Suppressor macrophage (primary cell): ENCODE measurements at regions not wholly inside any gene's neighbourhood (a gene's known extent, or its start where the extent isn't known, plus 50 kb on each side); places are given as distances from the start of the nearest gene placed in this dataset.
"Not testable (repeated sequence)": the region's sequence is repeated elsewhere in the genome, so short reads cannot be mapped to it uniquely, and the experiment has no call there.

Source experiments
- DNase-seq, 4 experiments: peaks; one replicate each; pipeline ENCODE4 v3.0.0-alpha.2; 2020 to 2022

DNA sequence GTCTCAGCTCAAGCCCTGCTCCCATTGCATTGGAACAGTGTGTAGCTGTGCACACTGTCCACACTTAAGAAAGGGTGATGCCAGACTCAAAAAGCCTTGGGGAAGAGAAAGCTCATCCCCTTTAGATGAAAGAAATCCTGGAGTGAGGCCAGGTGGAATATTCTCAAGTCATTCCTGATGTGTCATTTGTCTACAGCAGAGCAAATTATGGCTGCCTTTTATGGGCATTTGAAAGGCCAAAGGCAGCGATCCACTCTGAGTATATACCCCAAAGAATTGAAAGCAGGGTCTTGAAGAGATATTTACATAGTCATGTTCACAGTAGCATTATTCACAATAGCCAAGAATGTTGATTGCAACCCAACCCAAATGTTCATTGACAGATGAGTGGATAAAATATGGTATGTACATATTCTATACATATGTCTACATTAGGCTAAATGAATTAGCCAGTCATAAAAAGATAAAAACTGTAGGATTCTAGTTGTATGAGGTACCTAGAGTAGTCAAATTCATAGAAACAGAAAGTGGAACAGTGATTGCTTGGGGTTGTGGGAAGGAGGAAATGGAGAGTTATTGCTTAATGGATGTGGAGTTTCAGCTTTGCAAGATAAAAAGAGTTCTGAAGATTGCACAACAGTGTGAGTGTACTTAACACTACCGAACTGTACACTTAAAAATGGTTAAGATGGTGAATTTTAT is 214.9 kb downstream of the KCNRG start:
- peak; percentile 52 to 90 (median 72) for DNase-seq

DNA sequence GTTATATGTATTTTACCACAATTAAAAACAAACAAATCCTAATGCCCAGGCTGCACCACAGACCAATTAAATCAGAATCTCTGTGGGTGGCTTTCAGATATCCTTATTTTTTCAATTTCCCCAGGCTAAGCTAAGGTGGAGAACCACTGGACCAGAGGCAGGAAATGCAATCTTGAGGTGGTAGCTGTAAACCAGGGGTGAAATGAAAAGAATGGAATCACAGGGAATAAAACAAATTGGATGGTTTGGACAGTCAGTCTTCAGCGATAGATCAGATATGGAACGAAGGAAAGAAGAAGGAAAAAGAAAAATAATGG is 215.4 kb downstream of the KCNRG start:
- no peak for DNase-seq

- DNase-seq: not testable (repeated sequence)
These were observed 218.3 kb downstream of the KCNRG start for GRCh38 chr13:50233574-50233973.

DNA sequence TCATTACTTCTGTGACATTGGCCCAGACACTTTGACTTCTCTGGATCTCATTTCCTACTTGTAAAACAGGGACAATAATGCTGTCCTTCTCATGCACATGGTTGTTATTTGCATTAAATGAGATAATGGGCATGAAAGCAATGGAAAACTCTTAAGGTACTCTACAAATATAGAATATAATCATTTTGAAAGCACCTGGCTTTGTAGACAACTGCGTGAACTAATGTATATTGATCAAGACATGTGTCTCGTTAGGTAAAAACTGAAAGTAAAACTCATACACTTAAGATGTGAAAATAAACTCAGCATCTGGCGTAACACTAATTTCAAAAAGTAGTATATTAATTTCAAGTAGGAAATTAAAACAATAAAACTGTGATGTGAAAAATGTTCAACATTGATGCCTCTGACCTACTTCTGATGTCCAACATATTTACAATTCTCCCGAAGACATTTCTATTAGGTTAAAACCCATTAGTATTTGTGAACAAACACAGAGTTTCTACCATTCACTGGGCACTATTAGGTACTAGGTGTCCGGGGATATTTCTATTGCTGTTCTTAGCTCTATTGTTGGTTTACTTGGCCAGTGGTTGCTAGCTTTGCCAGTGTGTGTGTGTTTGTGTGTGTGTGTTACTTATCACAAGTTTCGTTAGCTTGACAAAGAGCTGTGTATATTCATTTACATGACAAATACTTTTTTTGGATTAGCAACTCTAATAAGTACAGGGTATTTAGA is 220.5 kb downstream of the KCNRG start:
- DNase-seq: no peak

GRCh38 chr13:50236898-50237318 is 221.7 kb downstream of the KCNRG start:
- peak in 3 of 4 experiments; percentile 23 to 52 (median 51) for DNase-seq

GRCh38 chr13:50238922-50239321 is 223.7 kb downstream of the KCNRG start:
- no peak for DNase-seq

- DNase-seq: no peak
These were observed 226.2 kb downstream of the KCNRG start for GRCh38 chr13:50241479-50241878.

DNA sequence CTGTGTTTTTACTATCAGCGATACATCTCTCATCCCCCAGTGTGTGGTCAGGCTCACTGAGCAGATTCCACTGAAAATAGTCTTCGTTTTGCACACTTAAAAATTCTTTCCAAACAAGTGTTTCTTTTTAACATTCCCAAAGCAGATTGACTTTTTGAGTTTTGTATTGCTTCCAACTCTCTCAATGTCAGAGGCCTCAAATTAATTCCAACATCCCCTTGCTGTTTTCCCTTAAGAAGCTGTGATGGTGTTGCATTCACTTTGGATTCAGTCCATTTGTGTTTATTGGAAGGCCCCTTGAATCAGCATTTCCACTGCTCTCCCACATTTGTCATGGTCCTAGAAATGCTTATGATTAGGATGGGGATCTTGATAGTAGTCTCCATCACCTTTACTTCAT is 228.7 kb downstream of the KCNRG start:
- no peak for DNase-seq

GRCh38 chr13:50244355-50244712 is 229.1 kb downstream of the KCNRG start:
- peak in 1 of 4 experiments; percentile 22 for DNase-seq

DNA sequence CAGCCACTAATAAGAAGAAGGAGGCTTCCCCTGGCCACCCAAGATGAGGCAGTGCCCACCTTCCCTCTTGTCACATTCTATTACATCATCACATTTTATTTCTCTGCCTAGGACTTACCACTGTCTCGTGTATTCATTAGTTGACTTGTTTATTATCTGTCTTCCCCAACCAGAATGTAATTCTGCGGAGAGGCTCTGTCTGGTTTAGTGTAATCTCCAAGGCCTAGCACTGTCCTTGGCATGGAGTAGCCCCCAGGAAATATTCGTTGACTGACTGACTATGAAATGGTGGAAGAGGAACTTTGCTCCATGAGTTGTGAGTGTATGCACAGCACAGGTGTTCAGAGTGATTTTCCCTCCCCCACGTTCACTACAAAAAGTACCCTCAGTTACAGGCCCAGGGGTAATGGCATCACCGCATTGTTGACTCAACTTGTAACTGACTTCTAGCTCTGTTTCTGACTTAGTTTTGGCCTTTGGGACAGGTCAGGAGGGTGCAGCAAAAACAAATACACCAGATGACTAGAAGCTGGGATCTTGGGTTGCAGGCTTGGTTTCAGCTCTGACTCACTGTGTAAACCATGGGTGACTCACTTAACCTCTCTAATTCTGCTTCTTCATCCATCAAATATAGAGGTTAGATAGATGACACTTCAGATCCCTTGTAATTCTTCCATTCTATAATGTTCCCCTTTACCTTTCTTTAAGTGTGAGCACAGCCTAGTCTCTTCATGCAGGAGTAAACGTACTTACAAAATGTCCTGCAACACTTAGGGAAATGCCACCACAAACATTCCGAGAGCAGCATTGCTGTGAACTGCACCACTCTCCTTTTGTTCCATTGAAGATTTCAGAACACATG is 229.7 kb downstream of the KCNRG start:
- DNase-seq: peak; percentile 56 to 77 (median 63)

DNA sequence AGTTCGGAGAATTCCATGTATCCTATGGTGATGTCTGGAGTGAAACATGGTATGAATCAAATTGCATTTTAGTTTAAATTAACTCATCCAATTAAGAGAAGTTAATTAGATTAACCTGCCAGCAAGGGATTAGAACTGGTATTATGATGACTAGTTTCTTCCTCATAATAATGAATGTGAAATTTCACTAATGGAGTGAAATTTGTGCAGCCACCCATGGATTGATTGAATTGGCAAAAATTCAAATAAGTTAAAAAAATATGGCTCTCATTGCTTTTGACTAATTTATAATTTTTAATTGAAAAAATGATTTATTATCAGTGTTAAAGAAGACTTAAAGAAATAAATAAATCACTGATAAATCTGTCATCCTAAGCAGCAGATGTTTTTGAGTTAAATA is 232.0 kb downstream of the KCNRG start:
- no peak for DNase-seq

- peak in 1 of 4 experiments; percentile 19 for DNase-seq
These were observed 233.4 kb downstream of the KCNRG start for GRCh38 chr13:50248516-50249143.

DNA sequence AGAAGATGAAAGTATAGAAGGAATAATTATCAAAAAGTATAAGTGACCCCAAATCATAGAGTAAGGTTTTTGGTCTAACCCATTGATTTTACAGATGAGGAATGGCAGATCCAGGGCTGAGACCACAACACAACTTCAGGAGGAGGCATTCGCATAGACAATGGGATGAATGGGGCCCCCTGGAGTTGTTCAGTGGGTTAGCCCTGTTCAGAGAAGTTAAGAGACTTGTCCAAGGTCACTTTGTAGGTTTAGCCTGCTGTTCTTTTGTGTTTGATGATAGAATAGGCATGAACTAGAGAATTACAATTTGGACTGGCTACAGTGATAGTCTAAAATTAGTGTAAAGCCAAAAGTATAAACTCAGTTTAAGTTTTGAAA is 233.9 kb downstream of the KCNRG start:
- no peak for DNase-seq

- DNase-seq: peak; percentile 63 to 86 (median 79)
These were observed 235.2 kb downstream of the KCNRG start for GRCh38 chr13:50250401-50250800.

DNA sequence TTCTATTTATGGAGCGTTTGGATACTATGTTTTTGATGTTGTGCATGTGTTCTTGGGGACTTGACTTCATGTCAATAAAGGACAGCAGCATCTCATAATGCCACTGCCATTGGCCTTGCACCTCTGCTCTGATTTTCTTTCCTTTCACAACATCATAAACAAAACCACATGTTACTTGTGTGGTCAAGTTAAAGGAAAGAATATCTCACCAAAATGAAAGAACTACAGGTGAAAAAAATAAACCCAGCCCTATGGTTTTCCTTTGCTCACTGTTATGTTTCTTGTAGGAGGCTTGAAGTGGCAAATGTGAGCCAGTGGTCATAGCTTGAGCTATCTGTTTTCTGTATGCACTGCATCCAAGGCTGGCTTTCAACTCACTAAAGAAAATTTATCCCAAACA is 240.4 kb downstream of the KCNRG start:
- no peak for DNase-seq

DNA sequence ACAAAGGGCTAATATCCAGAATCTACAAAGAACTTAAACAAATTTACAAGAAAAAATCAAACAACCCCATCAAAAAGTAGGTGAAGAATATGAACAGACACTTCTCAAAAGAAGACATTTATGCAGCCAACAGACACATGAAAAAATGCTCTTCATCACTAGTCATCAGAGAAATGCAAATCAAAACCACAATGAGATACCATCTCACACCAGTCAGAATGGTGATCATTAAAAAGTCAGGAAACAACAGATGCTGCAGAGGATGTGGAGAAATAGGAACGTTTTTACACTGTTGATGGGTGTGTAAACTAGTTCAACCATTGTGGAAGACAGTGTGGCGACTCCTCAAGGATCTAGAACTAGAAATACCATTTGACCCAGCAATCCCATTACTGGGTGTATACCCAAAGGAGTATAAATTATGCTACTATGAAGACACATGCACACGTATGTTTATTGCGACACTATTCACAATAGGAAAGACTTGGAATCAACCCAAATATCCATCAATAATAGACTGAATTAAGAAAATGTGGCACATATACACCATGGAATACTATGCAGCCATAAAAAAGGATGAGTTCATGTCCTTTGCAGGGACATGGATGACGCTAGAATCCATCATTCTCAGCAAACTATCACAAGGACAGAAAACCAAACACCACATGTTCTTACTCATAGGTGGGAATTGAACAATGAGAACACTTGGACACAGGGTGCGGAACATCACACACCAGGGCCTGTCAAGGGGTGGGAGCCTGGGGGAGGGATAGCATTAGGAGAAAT is 241.5 kb downstream of the KCNRG start:
- DNase-seq: not testable (repeated sequence)

GRCh38 chr13:50257646-50258045 is 242.4 kb downstream of the KCNRG start:
- no peak for DNase-seq

GRCh38 chr13:50261130-50261901 is 246.1 kb downstream of the KCNRG start:
- no peak for DNase-seq

- no peak for DNase-seq
These were observed 251.8 kb downstream of the KCNRG start for GRCh38 chr13:50267066-50267465.

GRCh38 chr13:50267917-50268316 is 252.7 kb downstream of the KCNRG start:
- no peak for DNase-seq

GRCh38 chr13:50268500-50268899 is 253.3 kb downstream of the KCNRG start:
- DNase-seq: no peak
